ENCODE measurements at regions not wholly inside any gene's neighbourhood (a gene's known extent, or its start where the extent isn't known, plus 50 kb on each side); places are given as distances from the start of the nearest gene placed in this dataset.

DNA sequence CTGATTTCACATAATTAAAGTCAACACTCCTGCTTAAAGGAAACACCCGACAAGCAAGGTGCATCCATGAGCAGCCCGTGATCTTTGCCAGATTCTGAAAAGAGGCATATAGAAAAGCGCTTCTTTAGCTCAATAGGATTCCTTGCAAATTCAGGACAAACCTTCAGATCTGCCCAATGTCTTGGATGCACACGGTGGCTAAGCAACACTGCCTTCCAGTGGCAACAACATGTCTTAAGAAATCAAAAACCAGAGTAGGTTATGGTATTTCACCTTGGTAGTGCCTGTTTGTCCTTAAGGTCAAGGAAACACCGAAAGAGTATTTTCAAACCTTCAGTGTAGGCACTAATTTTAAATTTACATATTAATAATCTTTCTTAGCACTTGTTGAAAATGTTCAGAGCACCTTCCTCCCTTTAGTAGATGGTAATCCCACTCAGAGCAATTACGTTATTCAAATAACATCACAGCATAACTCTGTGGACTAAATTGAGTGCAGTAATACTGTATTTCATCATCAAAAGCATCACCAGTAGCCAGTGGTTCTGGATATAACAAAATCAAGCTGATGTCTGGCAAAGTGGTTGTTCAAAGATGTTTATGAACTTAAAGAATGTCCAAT lies 58.0 kb upstream of the CDKN3 start:
- DNase-seq (ENCODE audit: insufficient read length, low spot score) (no peak), FAIRE-seq (no peak)
- TF ChIP-seq, protein P1, sequence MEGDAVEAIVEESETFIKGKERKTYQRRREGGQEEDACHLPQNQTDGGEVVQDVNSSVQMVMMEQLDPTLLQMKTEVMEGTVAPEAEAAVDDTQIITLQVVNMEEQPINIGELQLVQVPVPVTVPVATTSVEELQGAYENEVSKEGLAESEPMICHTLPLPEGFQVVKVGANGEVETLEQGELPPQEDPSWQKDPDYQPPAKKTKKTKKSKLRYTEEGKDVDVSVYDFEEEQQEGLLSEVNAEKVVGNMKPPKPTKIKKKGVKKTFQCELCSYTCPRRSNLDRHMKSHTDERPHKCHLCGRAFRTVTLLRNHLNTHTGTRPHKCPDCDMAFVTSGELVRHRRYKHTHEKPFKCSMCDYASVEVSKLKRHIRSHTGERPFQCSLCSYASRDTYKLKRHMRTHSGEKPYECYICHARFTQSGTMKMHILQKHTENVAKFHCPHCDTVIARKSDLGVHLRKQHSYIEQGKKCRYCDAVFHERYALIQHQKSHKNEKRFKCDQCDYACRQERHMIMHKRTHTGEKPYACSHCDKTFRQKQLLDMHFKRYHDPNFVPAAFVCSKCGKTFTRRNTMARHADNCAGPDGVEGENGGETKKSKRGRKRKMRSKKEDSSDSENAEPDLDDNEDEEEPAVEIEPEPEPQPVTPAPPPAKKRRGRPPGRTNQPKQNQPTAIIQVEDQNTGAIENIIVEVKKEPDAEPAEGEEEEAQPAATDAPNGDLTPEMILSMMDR (IDR thresholded peaks at IDR 0.05; ENCODE audit: insufficient read depth, missing control alignments): peak; percentile 32

GRCh38 chr14:54339771-54340170 lies 57.0 kb upstream of the CDKN3 start:
- no peak for DNase-seq (ENCODE audit: insufficient read length, low spot score)
- no peak for FAIRE-seq
- TF ChIP-seq, protein P1 (IDR thresholded peaks at IDR 0.05; ENCODE audit: insufficient read depth, missing control alignments): no peak

- no peak for FAIRE-seq
These were observed 54.0 kb upstream of the CDKN3 start for GRCh38 chr14:54342806-54343205.

DNA sequence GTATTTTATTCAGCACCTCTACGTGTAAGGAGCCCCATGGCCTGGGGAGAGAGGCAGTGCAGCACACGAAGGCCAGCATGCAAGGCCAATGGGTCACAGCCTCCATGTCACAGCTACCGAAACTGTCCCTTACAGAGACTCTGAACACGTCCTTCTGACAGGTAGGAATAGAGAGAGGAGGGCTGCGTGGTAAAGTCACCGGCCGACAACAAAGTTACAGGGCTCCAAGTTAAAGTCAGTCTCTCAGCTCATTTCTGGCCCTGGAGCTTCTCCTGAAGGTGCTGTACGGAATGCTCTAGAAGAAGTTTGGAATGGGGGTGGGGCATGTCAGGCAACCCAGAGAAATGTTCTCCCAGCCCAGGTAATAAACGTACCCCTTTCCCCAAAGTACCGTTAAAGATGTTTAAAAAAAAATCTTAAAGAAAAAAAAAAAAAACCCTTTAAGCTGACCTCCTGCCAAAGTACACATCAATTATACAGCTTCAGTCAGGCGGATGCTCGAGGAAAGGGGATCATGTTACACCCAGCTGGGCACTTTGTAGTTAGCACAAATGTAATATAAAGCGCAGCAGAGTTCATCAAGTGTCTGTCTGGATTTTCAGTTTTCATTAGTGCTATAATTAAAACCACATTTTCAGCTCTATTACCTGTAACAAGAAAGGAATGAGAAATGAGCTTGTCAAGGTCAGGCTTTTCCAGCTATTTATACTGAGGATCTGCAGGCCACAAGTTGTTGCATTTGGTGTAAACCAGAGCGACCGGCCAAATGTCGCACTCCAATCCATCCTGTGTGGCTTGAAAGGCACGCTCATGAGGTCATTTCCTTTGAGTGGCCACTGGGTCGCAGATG lies 53.3 kb upstream of the CDKN3 start:
- no peak for DNase-seq (ENCODE audit: insufficient read length, low spot score)

More at GRCh38 chr14:54342806-54343205, 54.0 kb upstream of the CDKN3 start:
- TF ChIP-seq, protein P1 (IDR thresholded peaks at IDR 0.05; ENCODE audit: insufficient read depth, missing control alignments): no peak
- no peak for DNase-seq (ENCODE audit: insufficient read length, low spot score)

GRCh38 chr14:54344445-54344844 lies 52.4 kb upstream of the CDKN3 start:
- DNase-seq (ENCODE audit: insufficient read length, low spot score) (no peak), FAIRE-seq (no peak)
- TF ChIP-seq, protein P1 (IDR thresholded peaks at IDR 0.05; ENCODE audit: insufficient read depth, missing control alignments): no peak

More for the DNA sequence above, 53.3 kb upstream of the CDKN3 start:
- no peak for FAIRE-seq
- TF ChIP-seq, protein P1 (IDR thresholded peaks at IDR 0.05; ENCODE audit: insufficient read depth, missing control alignments): no peak

GRCh38 chr14:54346257-54346656 lies 50.5 kb upstream of the CDKN3 start:
- FAIRE-seq: no peak
- TF ChIP-seq, protein P1 (IDR thresholded peaks at IDR 0.05; ENCODE audit: insufficient read depth, missing control alignments): no peak
- DNase-seq (ENCODE audit: insufficient read length, low spot score): no peak

Measured in D721Med (cell line).